Liver (tissue), 8 donors: ENCODE measurements at regions not wholly inside any gene's neighbourhood (a gene's known extent, or its start where the extent isn't known, plus 50 kb on each side); places are given as distances from the start of the nearest gene placed in this dataset.
A peak's percentile ranks its signal among the peaks of the same experiment; 100 is the strongest.

ENCODE experiments used
- DNase-seq: peaks from one replicate; pipeline ENCODE4 v3.0.0-alpha.2; 2017; ENCODE audit warnings: low spot score
- H3K27ac ChIP-seq, 2 donors: one replicate each; pipeline ENCODE4 v1.7.0; 2013; ENCODE audit warnings: inconsistent platforms in 2 of 2, low read length in 2 of 2, control low read depth in 1 of 2, low read depth in 1 of 2, mild to moderate bottlenecking in 1 of 2
- H3K27me3 ChIP-seq, 4 donors: one replicate each; pipeline versions ENCODE4 v1.6.1 to v1.7.0; 2013; ENCODE audit warnings: low read length in 3 of 4, inconsistent platforms in 1 of 4, mild to moderate bottlenecking in 1 of 4, moderate library complexity in 1 of 4; ENCODE audit not compliant: control insufficient read depth in 4 of 4, insufficient read depth in 4 of 4
- H3K36me3 ChIP-seq, 4 donors: one replicate each; pipeline versions ENCODE4 v1.6.1 to v1.7.0; 2013; ENCODE audit warnings: low read length in 3 of 4, mild to moderate bottlenecking in 3 of 4, low read depth in 1 of 4, moderate library complexity in 1 of 4; ENCODE audit not compliant: control insufficient read depth in 4 of 4, insufficient read depth in 3 of 4
- H3K4me1 ChIP-seq, 4 donors: one replicate each; pipeline versions ENCODE4 v1.6.1 to v1.7.0; 2013; ENCODE audit warnings: low read length in 3 of 4, mild to moderate bottlenecking in 3 of 4, moderate library complexity in 1 of 4; ENCODE audit not compliant: control insufficient read depth in 4 of 4, insufficient read depth in 4 of 4
- H3K4me3 ChIP-seq, 3 donors: one replicate each; pipeline versions ENCODE4 v1.6.1 to v1.7.0; 2013; ENCODE audit warnings: low read length in 3 of 3, control low read depth in 1 of 3, low read depth in 1 of 3, mild to moderate bottlenecking in 1 of 3
- H3K9ac ChIP-seq, 2 donors: one replicate each; pipeline ENCODE4 v1.7.0; 2013; ENCODE audit warnings: low read length in 2 of 2, mild to moderate bottlenecking in 2 of 2, moderate library complexity in 2 of 2, control low read depth in 1 of 2, low read depth in 1 of 2
- H3K9me3 ChIP-seq, 4 donors: one replicate each; pipeline versions ENCODE4 v1.6.1 to v1.7.0; 2013; ENCODE audit warnings: low read length in 3 of 4; ENCODE audit not compliant: control insufficient read depth in 4 of 4
- ATF3 ChIP-seq: IDR thresholded peaks from 2 replicates; pipeline ENCODE4 v1.6.1; 2016; ENCODE audit warnings: antibody characterized with exemption
- CTCF ChIP-seq: fragments of 150-350 bp; IDR thresholded peaks from 2 replicates; pipeline ENCODE4 v1.5.1; 2017; ENCODE audit warnings: improper control_type of control experiment, low read depth, low read length; ENCODE audit not compliant: missing input control
- EGR1 ChIP-seq, 2 donors: IDR thresholded peaks; 2 replicates each; pipeline ENCODE4 v1.6.1; 2016 to 2018; ENCODE audit warnings: antibody characterized with exemption in 2 of 2, low read depth in 2 of 2
- FOXA1 ChIP-seq: IDR thresholded peaks from 2 replicates; pipeline ENCODE4 v1.6.1; 2016; ENCODE audit warnings: antibody characterized with exemption
- FOXA2 ChIP-seq: IDR thresholded peaks from 2 replicates; pipeline ENCODE4 v1.6.1; 2016; ENCODE audit warnings: antibody characterized with exemption
- GABPA ChIP-seq, 2 donors: IDR thresholded peaks in 1 of 2; conservative IDR thresholded peaks in 1 of 2; 2 replicates each; pipeline ENCODE4 v1.6.1; 2016; ENCODE audit warnings: antibody characterized with exemption in 2 of 2, mild to moderate bottlenecking in 1 of 2, moderate library complexity in 1 of 2
- HNF4A ChIP-seq, 2 donors: conservative IDR thresholded peaks; 2 replicates each; pipeline ENCODE4 v1.6.1; 2016; ENCODE audit warnings: antibody characterized with exemption in 2 of 2, mild to moderate bottlenecking in 2 of 2
- HNF4G ChIP-seq: IDR thresholded peaks from 2 replicates; pipeline ENCODE4 v1.6.1; 2016; ENCODE audit warnings: antibody characterized with exemption
- JUND ChIP-seq, 2 donors: IDR thresholded peaks; 2 replicates each; pipeline ENCODE4 v1.6.1; 2016; ENCODE audit warnings: antibody characterized with exemption in 2 of 2
- MAX ChIP-seq: IDR thresholded peaks from 2 replicates; pipeline ENCODE4 v1.6.1; 2016; ENCODE audit warnings: antibody characterized with exemption
- NR2F2 ChIP-seq: IDR thresholded peaks from 2 replicates; pipeline ENCODE4 v1.6.1; 2016; ENCODE audit warnings: antibody characterized with exemption
- RAD21 ChIP-seq, 2 donors: IDR thresholded peaks; 2 replicates each; pipeline ENCODE4 v1.6.1; 2016; ENCODE audit warnings: antibody characterized with exemption in 2 of 2, mild to moderate bottlenecking in 2 of 2
- REST ChIP-seq: IDR thresholded peaks from 2 replicates; pipeline ENCODE4 v1.6.1; 2016; ENCODE audit warnings: antibody characterized with exemption, mild to moderate bottlenecking
- RXRA ChIP-seq, 2 donors: IDR thresholded peaks; 2 replicates each; pipeline ENCODE4 v1.6.1; 2017 to 2018; ENCODE audit warnings: antibody characterized with exemption in 2 of 2, mild to moderate bottlenecking in 1 of 2
- SP1 ChIP-seq: IDR thresholded peaks from 2 replicates; pipeline ENCODE4 v1.6.1; 2018; ENCODE audit warnings: antibody characterized with exemption, mild to moderate bottlenecking
- TAF1 ChIP-seq: conservative IDR thresholded peaks from 2 replicates; pipeline ENCODE4 v1.6.1; 2016; ENCODE audit warnings: antibody characterized with exemption, mild to moderate bottlenecking
- YY1 ChIP-seq: IDR thresholded peaks from 2 replicates; pipeline ENCODE4 v1.6.1; 2016; ENCODE audit warnings: antibody characterized with exemption, mild to moderate bottlenecking
- ZBTB33 ChIP-seq: IDR thresholded peaks from 2 replicates; pipeline ENCODE4 v1.6.1; 2016; ENCODE audit warnings: antibody characterized with exemption
- WGBS: extraction: QIAGEN DNeasy Blood & Tissue Kit; methylation state at CpG from one replicate; pipeline ENCODE4 v1.1.7; 2013; 5-methylcytosine and 5-hydroxymethylcytosine counted together
- donor health status: healthy.
- donor health status: healthy.
- donor health status: healthy.
- donor health status: healthy.
- donor health status: healthy.

- Histone ChIP-seq H3K36me3 (no peaks in the 10 kb centered on the region), H3K27me3 (no peaks in the 10 kb centered on the region), H3K4me1 (peaks cover 4 to 13% (median 6%) of the 10 kb centered on the region in 4 donors), H3K9ac (no peak overlapping the region), H3K27ac (peak overlapping the region; percentile 65 to 82), H3K4me3 (peak overlapping the region in 2 of 3 donors; percentile 33 to 62), H3K9me3 (peaks cover 0 to 1% (median 0%) of the 10 kb centered on the region in 4 donors)
- TF ChIP-seq RXRA (IDR thresholded peaks at IDR 0.05) (peak; percentile 91 to 92), MAX (peak; percentile 55), REST (peak; percentile 77), ZBTB33 (peak; percentile 23), ATF3 (peak; percentile 26), YY1 (no peak), TAF1 (no peak), HNF4A (conservative IDR thresholded peaks at IDR 0.05) (peak; percentile 97 to 98), NR2F2 (peak; percentile 53), FOXA2 (no peak), RAD21 (IDR thresholded peaks at IDR 0.05) (peak; percentile 58 to 66), SP1 (peak; percentile 95), FOXA1 (peak; percentile 44), HNF4G (peak; percentile 97), CTCF (no peak), GABPA (IDR thresholded peaks at IDR 0.05 in 1 of 2, conservative IDR thresholded peaks at IDR 0.05 in 1 of 2) (no peak), EGR1 (IDR thresholded peaks at IDR 0.05; ENCODE audit: low read depth in 2 of 2) (no peak), JUND (IDR thresholded peaks at IDR 0.05) (peak; percentile 61 to 81)
- peak; percentile 46 for DNase-seq
- 62% methylated on average over 14 of the region's 14 CpGs for WGBS
Measured at GRCh38 chr21:15455819-15456462, 273.8 kb upstream of the USP25 start.
